Keratinocyte (primary cell): ENCODE measurements at regions not wholly inside any gene's neighbourhood (a gene's known extent, or its start where the extent isn't known, plus 50 kb on each side); places are given as distances from the start of the nearest gene placed in this dataset.

Experiments used
- DNase-seq: peaks from one replicate; pipeline ENCODE4 v3.0.0-alpha.2; 2011; ENCODE audit warnings: low read depth, missing footprints, low spot score
- FAIRE-seq: peaks from 2 replicates; lab custom pipeline; 2011; peaks lifted over from hg19 to GRCh38; lab: Jason Lieb, UNC
- H2AFZ ChIP-seq: 2 replicates; pipeline ENCODE4 v1.6.0; 2012; ENCODE audit warnings: low read length, control low read depth, inconsistent platforms; ENCODE audit not compliant: control insufficient read depth
- H3K27ac ChIP-seq: 2 replicates; pipeline ENCODE4 v1.5.1; 2011; ENCODE audit warnings: low read length; ENCODE audit not compliant: control insufficient read depth, insufficient read depth
- H3K27me3 ChIP-seq: 3 replicates; pipeline ENCODE4 v1.6.0; 2011; ENCODE audit warnings: low read length; ENCODE audit not compliant: control insufficient read depth, insufficient read depth; ENCODE audit errors: extremely low read depth
- H3K36me3 ChIP-seq, 2 experiments: 2 replicates in 1 of 2; 3 replicates in 1 of 2; pipeline ENCODE4 v1.5.1; 2011; ENCODE audit warnings: low read length in 2 of 2, mild to moderate bottlenecking in 1 of 2; ENCODE audit not compliant: control insufficient read depth in 2 of 2, insufficient read depth in 2 of 2; ENCODE audit errors: extremely low read depth in 1 of 2
- H3K4me1 ChIP-seq: 3 replicates; pipeline ENCODE4 v1.5.1; 2011; ENCODE audit warnings: low read length; ENCODE audit not compliant: control insufficient read depth, insufficient read depth; ENCODE audit errors: extremely low read depth
- H3K4me2 ChIP-seq: 3 replicates; pipeline ENCODE4 v1.6.0; 2011; ENCODE audit warnings: low read depth, low read length; ENCODE audit not compliant: control insufficient read depth, insufficient read depth; ENCODE audit errors: extremely low read depth
- H3K4me3 ChIP-seq, 3 experiments: fragments of 200-600 bp in 1 of 3; sonication (generic) in 1 of 3; 2 replicates in 2 of 3; 3 replicates in 1 of 3; pipeline ENCODE4 v1.5.1; 2011 to 2016; ENCODE audit warnings: low read length in 3 of 3, mild to moderate bottlenecking in 3 of 3, control low read depth in 2 of 3, inconsistent platforms in 1 of 3, low read depth in 1 of 3, mixed read lengths in 1 of 3, mixed run types in 1 of 3, moderate library complexity in 1 of 3; ENCODE audit not compliant: control insufficient read depth in 2 of 3, insufficient read depth in 2 of 3; ENCODE audit errors: extremely low read depth in 1 of 3
- H3K79me2 ChIP-seq: 2 replicates; pipeline ENCODE4 v1.6.0; 2012; ENCODE audit warnings: low read length; ENCODE audit not compliant: control insufficient read depth, insufficient read depth
- H3K9ac ChIP-seq: 3 replicates; pipeline ENCODE4 v1.6.0; 2011; ENCODE audit warnings: low read length; ENCODE audit not compliant: control insufficient read depth, insufficient read depth; ENCODE audit errors: extremely low read depth
- H3K9me1 ChIP-seq: 3 replicates; pipeline ENCODE4 v1.6.0; 2011; ENCODE audit warnings: low read length; ENCODE audit not compliant: control insufficient read depth, insufficient read depth; ENCODE audit errors: extremely low read depth
- H3K9me3 ChIP-seq: 2 replicates; pipeline ENCODE4 v1.5.1; 2012; ENCODE audit warnings: low read depth, low read length; ENCODE audit not compliant: control insufficient read depth
- H4K20me1 ChIP-seq: 3 replicates; pipeline ENCODE4 v1.6.0; 2011; ENCODE audit warnings: low read length; ENCODE audit not compliant: control insufficient read depth, insufficient read depth; ENCODE audit errors: extremely low read depth
- CTCF ChIP-seq, 3 experiments: IDR thresholded peaks in 1 of 3; conservative IDR thresholded peaks in 1 of 3; optimal IDR thresholded peaks in 1 of 3; 2 replicates in 2 of 3; 3 replicates in 1 of 3; pipeline versions ENCODE3 to v1.5.1; 2011; ENCODE audit warnings: low read length in 3 of 3, mild to moderate bottlenecking in 3 of 3, moderate library complexity in 2 of 3, control low read depth in 1 of 3, inconsistent platforms in 1 of 3; ENCODE audit not compliant: insufficient read depth in 2 of 3; ENCODE audit errors: extremely low read depth in 1 of 3
- EZH2 ChIP-seq: IDR thresholded peaks from one replicate; pipeline ENCODE4 v1.6.1; 2012; ENCODE audit warnings: inconsistent platforms, mild to moderate bottlenecking, low read length, moderate library complexity
- dilution Hi-C: fragments of 300-500 bp; cut with MboI; formaldehyde crosslinking; loops from one replicate; pipeline ENCODE4 v1.7.0; 2020; ENCODE audit warnings: low sequenced_read_pairs; ENCODE audit not compliant: extremely low pct_ligation_motif_present

DNA sequence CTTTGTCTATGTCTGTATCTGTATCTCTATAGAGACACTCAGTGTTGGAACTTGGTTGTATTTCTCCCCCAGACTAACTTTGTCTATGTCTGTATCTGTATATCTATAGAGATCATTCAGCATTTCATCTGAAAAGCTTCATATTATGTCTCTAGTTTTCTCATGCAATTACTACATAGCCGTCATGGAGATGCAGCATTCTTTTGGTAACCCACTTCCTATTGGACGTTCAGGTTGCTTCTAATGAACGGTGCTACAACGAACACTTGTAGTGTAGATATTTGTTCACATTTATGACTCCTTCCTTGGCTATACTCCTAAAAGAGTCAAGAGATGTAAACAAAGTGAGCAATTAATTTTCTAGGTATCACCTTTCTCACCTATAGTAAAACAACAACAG is 81.5 kb upstream of the KCNA1 start:
- FAIRE-seq (no peak), DNase-seq (no peak)
- Histone ChIP-seq H3K4me2 (no peak overlapping the region), H4K20me1 (no peaks in the 10 kb centered on the region), H2AFZ (no peak overlapping the region), H3K27ac (no peak overlapping the region), H3K36me3 (no peaks in the 10 kb centered on the region), H3K9me1 (no peaks in the 10 kb centered on the region), H3K79me2 (no peaks in the 10 kb centered on the region), H3K9me3 (no peaks in the 10 kb centered on the region), H3K27me3 (peaks cover 3% of the 10 kb centered on the region), H3K9ac (no peak overlapping the region), H3K4me1 (no peaks in the 10 kb centered on the region), H3K4me3 (no peak overlapping the region)
- dilution Hi-C loops = no loop called here
- TF ChIP-seq CTCF (optimal IDR thresholded peaks at IDR 0.05 in 1 of 3, IDR thresholded peaks at IDR 0.05 in 1 of 3, conservative IDR thresholded peaks at IDR 0.05 in 1 of 3; ENCODE audit: extremely low read depth in 1 of 3, insufficient read depth in 2 of 3, low read length in 3 of 3) (no peak), EZH2 (no peak)

DNA sequence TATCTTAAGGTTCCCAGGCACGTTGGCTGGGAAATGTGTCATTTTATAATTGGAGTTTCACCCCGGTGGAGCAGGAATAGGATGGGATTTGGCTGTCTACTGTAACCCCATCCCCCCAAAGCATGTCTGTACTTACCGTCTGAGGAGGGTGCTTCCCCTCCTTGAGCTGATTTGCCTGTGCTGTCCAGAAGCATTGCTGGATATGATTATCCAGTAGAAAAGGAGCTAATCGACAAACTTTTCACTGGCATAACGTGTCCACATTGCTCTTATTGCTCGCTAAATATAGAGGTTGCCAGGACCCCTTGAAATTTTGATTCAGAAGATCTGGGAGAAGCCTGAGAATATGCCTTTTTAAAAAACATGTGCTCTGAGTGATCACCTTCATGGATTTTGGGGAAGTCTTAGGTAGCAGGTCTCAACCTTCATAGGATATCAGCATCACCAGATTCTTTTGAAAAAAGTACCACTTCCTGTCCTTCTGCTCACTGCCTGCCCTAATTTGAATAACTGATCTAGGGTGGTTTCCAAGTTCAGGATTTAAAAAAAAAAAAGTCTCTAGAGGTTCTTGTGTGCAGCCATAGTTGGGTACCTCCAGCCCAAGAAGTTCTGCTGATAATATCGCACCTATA is 80.4 kb upstream of the KCNA1 start:
- Histone ChIP-seq H4K20me1 (no peaks in the 10 kb centered on the region), H3K36me3 (no peaks in the 10 kb centered on the region), H3K27me3 (peaks cover 3% of the 10 kb centered on the region), H3K9ac (no peak overlapping the region), H2AFZ (no peak overlapping the region), H3K4me1 (no peaks in the 10 kb centered on the region), H3K9me3 (no peaks in the 10 kb centered on the region), H3K4me2 (no peak overlapping the region), H3K4me3 (no peak overlapping the region), H3K79me2 (no peaks in the 10 kb centered on the region), H3K27ac (no peak overlapping the region), H3K9me1 (no peaks in the 10 kb centered on the region)
- dilution Hi-C loops = no loop called here
- DNase-seq = no peak
- TF ChIP-seq CTCF (optimal IDR thresholded peaks at IDR 0.05 in 1 of 3, IDR thresholded peaks at IDR 0.05 in 1 of 3, conservative IDR thresholded peaks at IDR 0.05 in 1 of 3; ENCODE audit: extremely low read depth in 1 of 3, insufficient read depth in 2 of 3, low read length in 3 of 3) (no peak), EZH2 (no peak)
- no peak for FAIRE-seq
